Esophagus muscularis mucosa (tissue), 3 donors: ENCODE measurements at regions not wholly inside any gene's neighbourhood (a gene's known extent, or its start where the extent isn't known, plus 50 kb on each side); places are given as distances from the start of the nearest gene placed in this dataset.

Experiments
- POLR2A ChIP-seq: fragments of 450-650 bp; IDR thresholded peaks from one replicate; pipeline ENCODE4 v1.6.1; 2017; ENCODE audit warnings: antibody characterized with exemption, moderate library complexity, mild to moderate bottlenecking, low read depth
- POLR2AphosphoS5 ChIP-seq, 2 donors: sonication (generic); formaldehyde crosslinking; IDR thresholded peaks; one replicate each; pipeline ENCODE4 v1.6.1; 2017; ENCODE audit warnings: antibody characterized with exemption in 2 of 2
- TF ChIP-seq, protein P1 (sequence below), 3 experiments: fragments of 200-600 bp in 2 of 3; fragments of 450-650 bp in 1 of 3; sonication (generic) in 2 of 3; IDR thresholded peaks; one replicate each; pipeline ENCODE4 v1.5.1; 2017 to 2019; ENCODE audit warnings: antibody characterized with exemption in 3 of 3, mild to moderate bottlenecking in 2 of 3, moderate library complexity in 1 of 3

DNA sequence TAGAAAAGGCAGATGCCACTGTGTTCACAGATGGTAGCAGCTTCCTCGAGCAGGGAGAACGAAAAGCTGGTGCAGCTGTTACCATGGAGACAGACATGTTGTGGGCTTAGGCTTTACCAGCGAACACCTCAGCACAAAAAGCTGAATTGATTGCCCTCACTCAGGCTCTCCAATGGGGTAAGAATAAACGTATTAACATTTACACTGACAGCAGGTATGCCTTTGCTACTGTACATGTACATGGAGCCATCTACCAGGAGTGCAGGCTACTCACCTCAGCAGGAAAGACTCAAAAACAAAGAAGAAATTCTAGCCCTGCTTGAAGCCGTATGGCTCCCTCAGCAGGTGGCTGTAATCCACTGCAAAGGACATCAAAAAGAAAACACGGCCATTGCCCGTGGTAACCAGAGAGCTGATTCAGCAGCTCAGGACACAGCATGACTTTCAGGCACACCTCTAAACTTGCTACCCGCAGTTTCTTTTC, 197.7 kb downstream of the ZNF737 start:
- TF ChIP-seq, protein P1, sequence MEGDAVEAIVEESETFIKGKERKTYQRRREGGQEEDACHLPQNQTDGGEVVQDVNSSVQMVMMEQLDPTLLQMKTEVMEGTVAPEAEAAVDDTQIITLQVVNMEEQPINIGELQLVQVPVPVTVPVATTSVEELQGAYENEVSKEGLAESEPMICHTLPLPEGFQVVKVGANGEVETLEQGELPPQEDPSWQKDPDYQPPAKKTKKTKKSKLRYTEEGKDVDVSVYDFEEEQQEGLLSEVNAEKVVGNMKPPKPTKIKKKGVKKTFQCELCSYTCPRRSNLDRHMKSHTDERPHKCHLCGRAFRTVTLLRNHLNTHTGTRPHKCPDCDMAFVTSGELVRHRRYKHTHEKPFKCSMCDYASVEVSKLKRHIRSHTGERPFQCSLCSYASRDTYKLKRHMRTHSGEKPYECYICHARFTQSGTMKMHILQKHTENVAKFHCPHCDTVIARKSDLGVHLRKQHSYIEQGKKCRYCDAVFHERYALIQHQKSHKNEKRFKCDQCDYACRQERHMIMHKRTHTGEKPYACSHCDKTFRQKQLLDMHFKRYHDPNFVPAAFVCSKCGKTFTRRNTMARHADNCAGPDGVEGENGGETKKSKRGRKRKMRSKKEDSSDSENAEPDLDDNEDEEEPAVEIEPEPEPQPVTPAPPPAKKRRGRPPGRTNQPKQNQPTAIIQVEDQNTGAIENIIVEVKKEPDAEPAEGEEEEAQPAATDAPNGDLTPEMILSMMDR (IDR thresholded peaks at IDR 0.05): no peak
- no peak for TF ChIP-seq POLR2AphosphoS5 (IDR thresholded peaks at IDR 0.05)
- TF ChIP-seq POLR2A: no peak
